Muscle of leg (tissue), 3 donors: ENCODE measurements at regions not wholly inside any gene's neighbourhood (a gene's known extent, or its start where the extent isn't known, plus 50 kb on each side); places are given as distances from the start of the nearest gene placed in this dataset.

Experiments used
- DNase-seq: peaks from one replicate; pipeline ENCODE4 v3.0.0; 2013
- H3K27ac ChIP-seq: one replicate; pipeline ENCODE4 v1.5.1; 2013; ENCODE audit warnings: mild to moderate bottlenecking, low read length, control low read depth
- H3K27me3 ChIP-seq: one replicate; pipeline ENCODE4 v1.6.1; 2013; ENCODE audit warnings: low read length; ENCODE audit not compliant: control insufficient read depth, insufficient read depth
- H3K36me3 ChIP-seq: one replicate; pipeline ENCODE4 v1.6.1; 2013; ENCODE audit warnings: low read length; ENCODE audit not compliant: control insufficient read depth, insufficient read depth
- H3K4me1 ChIP-seq: one replicate; pipeline ENCODE4 v1.6.1; 2013; ENCODE audit warnings: low read length; ENCODE audit not compliant: control insufficient read depth, insufficient read depth
- H3K4me3 ChIP-seq: one replicate; pipeline ENCODE4 v1.5.1; 2013; ENCODE audit warnings: low read length, control low read depth
- H3K9me3 ChIP-seq: replicated peaks from 2 replicates; pipeline ENCODE4 v1.6.1; 2013; ENCODE audit warnings: low read depth, low read length; ENCODE audit not compliant: control insufficient read depth
- WGBS: methylation state at CpG from one replicate; pipeline ENCODE4 v1.1.5; 2013; ENCODE audit warnings: missing lambda C conversion rate; ENCODE audit not compliant: insufficient coverage; 5-methylcytosine and 5-hydroxymethylcytosine counted together

- Histone ChIP-seq H3K27me3 (no peaks in the 10 kb centered on the region), H3K9me3 (no peaks in the 10 kb centered on the region), H3K36me3 (no peaks in the 10 kb centered on the region), H3K4me3 (no peak overlapping the region), H3K27ac (no peak overlapping the region), H3K4me1 (peaks cover 4% of the 10 kb centered on the region)
- peak; percentile 75 for DNase-seq
- WGBS = 6% methylated on average over 5 of the region's 8 CpGs
Measured at GRCh38 chr2:76667821-76668271, 854.3 kb downstream of the LRRTM4 start.

- H3K27me3 ChIP-seq = no peaks in the 10 kb centered on the region
- no peaks in the 10 kb centered on the region for H3K36me3 ChIP-seq
- WGBS = 20% methylated on average over 1 of the region's 2 CpGs
- no peak for DNase-seq
- no peaks in the 10 kb centered on the region for H3K4me1 ChIP-seq
- no peak overlapping the region for H3K27ac ChIP-seq
- no peaks in the 10 kb centered on the region for H3K9me3 ChIP-seq
- H3K4me3 ChIP-seq = no peak overlapping the region
Measured at GRCh38 chr2:76642129-76642528, 880.0 kb downstream of the LRRTM4 start.

- no CpG with 5 or more reads among the region's 3 CpGs for WGBS
- DNase-seq = no peak
- H3K27ac ChIP-seq = no peak overlapping the region
Measured at GRCh38 chr2:76641506-76641905, 880.7 kb downstream of the LRRTM4 start.

GRCh38 chr2:76640905-76641304 is 881.3 kb downstream of the LRRTM4 start:
- Histone ChIP-seq H3K27me3 (no peaks in the 10 kb centered on the region), H3K27ac (no peak overlapping the region), H3K9me3 (no peaks in the 10 kb centered on the region), H3K4me3 (no peak overlapping the region), H3K36me3 (no peaks in the 10 kb centered on the region), H3K4me1 (no peaks in the 10 kb centered on the region)
- DNase-seq = peak; percentile 19
- 50% methylated on average over 1 of the region's 1 CpG for WGBS

More at GRCh38 chr2:76641506-76641905, 880.7 kb downstream of the LRRTM4 start:
- no peaks in the 10 kb centered on the region for H3K27me3 ChIP-seq
- no peaks in the 10 kb centered on the region for H3K36me3 ChIP-seq
- no peak overlapping the region for H3K4me3 ChIP-seq
- no peaks in the 10 kb centered on the region for H3K9me3 ChIP-seq
- no peaks in the 10 kb centered on the region for H3K4me1 ChIP-seq

GRCh38 chr2:76639171-76639680 is 883.0 kb downstream of the LRRTM4 start:
- no peak for DNase-seq
- no peaks in the 10 kb centered on the region for H3K27me3 ChIP-seq
- H3K36me3 ChIP-seq = no peaks in the 10 kb centered on the region
- no peaks in the 10 kb centered on the region for H3K4me1 ChIP-seq
- 83% methylated on average over 1 of the region's 5 CpGs for WGBS
- H3K9me3 ChIP-seq = no peaks in the 10 kb centered on the region
- H3K4me3 ChIP-seq = no peak overlapping the region
- H3K27ac ChIP-seq = no peak overlapping the region

- no peaks in the 10 kb centered on the region for H3K36me3 ChIP-seq
- no peak overlapping the region for H3K27ac ChIP-seq
- peaks cover 2% of the 10 kb centered on the region for H3K9me3 ChIP-seq
- no peaks in the 10 kb centered on the region for H3K27me3 ChIP-seq
- DNase-seq = no peak
- H3K4me3 ChIP-seq = no peak overlapping the region
- H3K4me1 ChIP-seq = no peaks in the 10 kb centered on the region
- no CpG with 5 or more reads among the region's 3 CpGs for WGBS
Measured at GRCh38 chr2:76633276-76633921, 888.8 kb downstream of the LRRTM4 start.

GRCh38 chr2:76625101-76625500 is 897.1 kb downstream of the LRRTM4 start:
- Histone ChIP-seq H3K9me3 (peaks cover 2% of the 10 kb centered on the region), H3K36me3 (no peaks in the 10 kb centered on the region), H3K27ac (no peak overlapping the region), H3K27me3 (no peaks in the 10 kb centered on the region), H3K4me1 (no peaks in the 10 kb centered on the region), H3K4me3 (no peak overlapping the region)
- WGBS = 84% methylated on average over 2 of the region's 3 CpGs
- DNase-seq = no peak

- Histone ChIP-seq H3K27ac (no peak overlapping the region), H3K27me3 (no peaks in the 10 kb centered on the region), H3K9me3 (no peaks in the 10 kb centered on the region), H3K4me1 (no peaks in the 10 kb centered on the region), H3K4me3 (no peak overlapping the region), H3K36me3 (no peaks in the 10 kb centered on the region)
- DNase-seq = no peak
Measured at GRCh38 chr2:76613330-76613729, 902.6 kb upstream of the GCFC2 start.

GRCh38 chr2:76612764-76613163 is 902.0 kb upstream of the GCFC2 start:
- Histone ChIP-seq H3K4me1 (no peaks in the 10 kb centered on the region), H3K9me3 (no peaks in the 10 kb centered on the region), H3K27me3 (no peaks in the 10 kb centered on the region), H3K4me3 (no peak overlapping the region), H3K36me3 (no peaks in the 10 kb centered on the region), H3K27ac (no peak overlapping the region)
- DNase-seq = no peak
- whole genome bisulfite sequencing = no CpG with 5 or more reads among the region's 2 CpGs

GRCh38 chr2:76610451-76610850 is 899.7 kb upstream of the GCFC2 start:
- Histone ChIP-seq H3K4me3 (no peak overlapping the region), H3K9me3 (no peaks in the 10 kb centered on the region), H3K4me1 (no peaks in the 10 kb centered on the region), H3K27ac (no peak overlapping the region), H3K27me3 (no peaks in the 10 kb centered on the region), H3K36me3 (no peaks in the 10 kb centered on the region)
- WGBS = no CpG with 5 or more reads among the region's 3 CpGs
- no peak for DNase-seq
